GM21619 (cell line): ENCODE measurements at regions not wholly inside any gene's neighbourhood (a gene's known extent, or its start where the extent isn't known, plus 50 kb on each side); places are given as distances from the start of the nearest gene placed in this dataset.
"Not testable (repeated sequence)": the region's sequence is repeated elsewhere in the genome, so short reads cannot be mapped to it uniquely, and the experiment has no call there.

Source experiments
- ATAC-seq: cut with Tn5 transposase; IDR thresholded peaks from one replicate; pipeline ENCODE4 v1.9.1; 2021; ENCODE audit not compliant: unreplicated experiment

GRCh38 chrX:20718592-20719380, 452.1 kb upstream of the RPS6KA3 start:
- ATAC-seq: no peak

- no peak for ATAC-seq
Observed at GRCh38 chrX:20715176-20715575, 448.5 kb upstream of the RPS6KA3 start.

DNA sequence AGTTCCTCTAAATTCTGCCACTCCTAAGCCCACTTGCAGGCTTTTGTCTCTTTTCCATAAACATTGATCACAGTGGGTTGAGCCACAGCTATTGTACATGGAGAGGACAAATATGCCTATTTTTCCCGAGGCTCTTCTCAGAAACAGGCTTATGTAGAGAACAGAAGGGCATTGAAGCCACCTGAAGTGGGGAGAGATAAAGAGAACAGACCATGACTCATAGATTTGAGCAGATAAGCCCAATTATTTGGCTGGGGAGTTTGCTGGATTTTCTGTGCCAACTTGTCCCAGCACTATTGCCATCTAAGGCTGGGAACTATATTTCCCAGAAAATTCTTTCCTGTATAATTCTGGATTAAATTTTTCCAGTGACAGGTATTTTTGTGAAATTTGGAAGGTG, 446.1 kb upstream of the RPS6KA3 start:
- ATAC-seq: no peak

GRCh38 chrX:20711366-20711765, 444.7 kb upstream of the RPS6KA3 start:
- ATAC-seq: no peak

GRCh38 chrX:20693078-20693477, 426.4 kb upstream of the RPS6KA3 start:
- ATAC-seq: no peak

- ATAC-seq: no peak
Observed at GRCh38 chrX:20686256-20686655, 419.5 kb upstream of the RPS6KA3 start.

GRCh38 chrX:20685652-20686051, 418.9 kb upstream of the RPS6KA3 start:
- ATAC-seq: no peak

GRCh38 chrX:20681683-20682082, 415.0 kb upstream of the RPS6KA3 start:
- no peak for ATAC-seq

DNA sequence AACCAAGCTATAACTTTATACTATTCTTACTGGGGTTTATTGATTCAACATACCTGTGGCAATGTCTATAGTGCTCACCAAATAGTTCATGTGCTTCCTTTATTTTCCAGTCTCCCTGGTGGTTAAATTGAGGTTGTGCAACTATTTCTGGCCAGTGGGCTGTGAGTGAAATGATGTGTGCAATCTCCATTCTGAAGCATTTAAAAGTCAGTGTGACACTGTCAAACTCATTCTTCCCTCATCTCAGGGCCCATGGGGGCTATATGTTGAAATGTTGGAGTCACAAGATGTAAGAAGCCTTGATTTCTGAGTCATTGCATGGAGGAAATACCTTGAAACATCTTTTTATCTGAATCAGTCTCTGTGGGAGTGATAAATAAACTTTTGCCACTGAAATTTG, 414.3 kb upstream of the RPS6KA3 start:
- ATAC-seq: no peak

- no peak for ATAC-seq
Observed at GRCh38 chrX:20672476-20672875, 405.8 kb upstream of the RPS6KA3 start.

DNA sequence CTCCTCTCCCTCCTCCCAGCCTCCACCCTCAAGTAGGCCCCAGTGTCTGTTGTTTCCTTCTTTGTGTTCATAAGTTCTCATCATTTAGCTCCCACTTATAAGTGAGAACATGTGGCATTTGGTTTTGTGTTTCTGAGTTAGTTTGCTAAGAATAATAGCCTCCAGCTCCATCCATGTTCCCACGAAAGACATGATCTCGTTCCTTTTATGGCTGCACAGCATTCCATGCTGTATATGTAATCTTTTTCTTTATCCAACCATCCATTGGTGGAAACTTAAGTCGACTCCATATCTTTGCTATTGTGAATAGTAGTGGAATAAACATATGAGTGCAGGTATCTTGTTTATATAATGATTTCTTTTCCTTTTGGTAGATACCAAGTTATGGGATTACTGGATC, 405.0 kb upstream of the RPS6KA3 start:
- ATAC-seq: not testable (repeated sequence)

DNA sequence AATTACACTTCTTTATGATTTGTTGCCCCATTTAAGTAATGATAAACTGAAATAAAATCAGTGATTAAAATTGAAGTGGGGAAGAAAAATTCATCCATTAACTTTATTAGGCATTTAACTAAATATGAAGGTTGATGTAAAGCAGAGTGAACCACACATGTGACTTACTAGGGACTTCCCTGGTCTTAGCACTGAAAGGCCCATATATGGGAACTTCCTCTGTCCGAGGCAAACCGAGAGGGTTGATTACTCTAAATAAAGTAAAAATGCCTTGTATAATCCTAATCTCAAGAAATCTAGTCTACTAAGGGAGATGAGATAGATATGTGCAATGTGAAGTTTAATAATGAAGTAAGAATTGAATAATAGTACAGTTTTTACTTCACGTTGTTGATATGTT, 403.9 kb upstream of the RPS6KA3 start:
- ATAC-seq: no peak

- ATAC-seq: no peak
Observed at GRCh38 chrX:20668550-20668949, 401.8 kb upstream of the RPS6KA3 start.

DNA sequence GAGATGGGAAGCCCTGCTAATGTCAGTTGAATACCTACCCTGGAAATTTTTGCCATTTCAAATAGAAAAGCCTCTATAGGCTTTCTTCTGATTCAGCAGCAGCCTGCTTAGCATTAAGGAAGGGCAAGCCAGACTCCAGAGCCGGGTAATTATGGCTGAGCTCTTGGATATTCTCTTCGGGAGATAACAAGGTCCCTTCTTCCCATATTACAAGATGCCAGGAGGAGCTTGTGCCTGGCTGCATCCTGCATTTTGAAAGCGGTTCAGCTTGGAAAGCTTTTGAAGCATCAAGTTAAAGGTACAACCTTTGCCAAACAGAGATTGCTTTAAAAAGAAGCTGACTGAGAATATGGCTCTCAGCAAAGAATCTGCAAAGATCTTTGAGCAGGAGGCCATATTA, 399.6 kb upstream of the RPS6KA3 start:
- no peak for ATAC-seq

DNA sequence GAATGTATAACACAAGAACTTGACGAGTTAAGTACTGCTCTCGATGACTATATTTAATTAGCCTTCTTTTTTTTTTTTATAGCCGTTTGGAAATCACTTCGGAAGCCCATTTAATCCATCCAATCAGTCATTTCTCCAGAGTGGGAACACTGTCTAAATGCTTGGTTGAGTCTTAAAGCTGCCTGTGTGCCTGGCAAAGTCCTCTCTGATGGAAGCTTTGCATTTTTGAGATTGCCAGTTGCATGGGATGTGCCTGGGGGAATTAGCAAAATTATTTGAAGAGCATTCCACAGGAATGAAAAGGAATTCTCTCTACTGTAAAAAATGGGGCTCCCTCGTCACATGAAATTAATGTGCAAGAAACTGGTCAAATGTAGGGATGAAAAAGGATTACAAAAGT, 398.8 kb upstream of the RPS6KA3 start:
- ATAC-seq: no peak

- ATAC-seq: no peak
Observed at GRCh38 chrX:20664774-20665173, 398.1 kb upstream of the RPS6KA3 start.

DNA sequence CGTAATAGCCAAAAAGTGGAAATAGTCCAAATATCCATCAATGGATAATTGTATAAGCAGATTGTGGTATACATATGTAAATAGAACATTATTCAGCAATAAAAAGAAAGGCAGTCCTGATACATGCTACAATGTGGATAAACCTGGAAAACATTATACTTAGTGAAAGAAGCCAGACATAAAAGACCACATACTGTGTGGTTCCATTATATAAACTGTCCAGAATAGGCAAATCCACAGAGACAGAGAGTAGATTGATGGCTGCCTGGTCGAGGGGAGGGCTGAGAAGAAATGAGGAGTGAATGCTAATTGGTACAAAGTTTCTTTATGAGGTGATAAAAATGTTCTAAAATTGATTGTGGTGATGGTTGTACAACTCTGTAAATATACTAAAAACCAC, 397.4 kb upstream of the RPS6KA3 start:
- no peak for ATAC-seq

GRCh38 chrX:20663336-20663735, 396.6 kb upstream of the RPS6KA3 start:
- no peak for ATAC-seq

DNA sequence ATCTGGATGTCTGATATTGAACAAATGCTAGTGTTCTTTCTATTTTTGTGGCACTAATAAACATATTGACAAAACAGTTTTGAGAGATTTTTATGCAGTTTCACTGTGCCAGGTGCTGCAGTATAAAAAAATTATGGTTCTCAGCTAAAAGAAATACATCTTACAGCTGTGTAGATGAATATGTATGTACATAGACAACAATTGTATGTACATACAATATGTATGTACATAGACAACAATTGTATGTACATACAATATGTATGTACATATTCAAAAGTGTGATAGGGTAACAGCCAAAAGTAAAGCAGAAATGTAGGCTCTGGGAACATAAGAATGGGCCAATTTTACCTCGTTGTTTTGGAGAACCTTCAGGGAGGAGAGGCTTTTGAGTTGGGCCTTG, 390.0 kb upstream of the RPS6KA3 start:
- no peak for ATAC-seq

DNA sequence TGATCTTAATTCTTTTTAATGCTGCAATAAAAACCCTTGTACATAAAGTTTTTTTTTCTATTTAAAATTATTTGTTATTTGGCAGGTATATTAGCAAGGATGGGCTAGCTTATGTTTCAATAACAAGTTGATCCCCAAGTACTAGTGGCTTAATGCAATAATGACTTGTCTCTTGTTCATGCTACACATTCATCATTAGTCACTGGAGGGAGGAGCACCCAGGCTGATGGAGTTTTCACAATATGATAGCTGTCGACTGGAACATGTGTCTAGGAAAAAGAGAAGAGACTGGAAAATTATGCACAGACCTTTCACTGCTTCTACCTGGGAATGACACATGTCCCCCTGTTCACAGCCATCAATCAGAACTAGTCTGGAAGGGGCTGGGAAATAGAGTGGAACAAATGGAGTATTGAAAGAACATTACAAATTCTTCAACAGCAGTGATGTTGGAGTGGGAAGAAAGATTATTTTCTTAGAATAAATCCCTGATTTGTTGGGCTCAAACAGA, 387.9 kb upstream of the RPS6KA3 start:
- no peak for ATAC-seq

DNA sequence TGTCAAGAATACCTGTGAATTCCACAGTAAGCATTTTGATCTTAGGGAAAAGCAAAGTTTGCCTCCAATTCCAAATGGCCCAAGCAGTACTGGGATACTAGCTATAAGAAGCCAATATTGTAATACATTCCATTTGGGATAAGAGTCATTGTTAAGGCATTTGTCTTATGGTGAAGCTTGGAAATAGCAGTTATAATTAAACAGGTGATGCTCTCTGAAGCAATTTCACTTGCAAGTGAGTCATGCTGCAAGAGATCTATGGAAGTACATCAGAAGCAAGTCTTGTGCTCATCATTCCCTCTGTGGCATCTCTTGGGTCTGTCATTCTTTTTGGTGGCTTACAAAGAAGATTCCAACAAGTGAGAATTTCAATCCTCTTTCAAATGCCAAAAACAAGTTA, 386.4 kb upstream of the RPS6KA3 start:
- no peak for ATAC-seq

GRCh38 chrX:20641954-20642353, 375.2 kb upstream of the RPS6KA3 start:
- ATAC-seq: no peak

DNA sequence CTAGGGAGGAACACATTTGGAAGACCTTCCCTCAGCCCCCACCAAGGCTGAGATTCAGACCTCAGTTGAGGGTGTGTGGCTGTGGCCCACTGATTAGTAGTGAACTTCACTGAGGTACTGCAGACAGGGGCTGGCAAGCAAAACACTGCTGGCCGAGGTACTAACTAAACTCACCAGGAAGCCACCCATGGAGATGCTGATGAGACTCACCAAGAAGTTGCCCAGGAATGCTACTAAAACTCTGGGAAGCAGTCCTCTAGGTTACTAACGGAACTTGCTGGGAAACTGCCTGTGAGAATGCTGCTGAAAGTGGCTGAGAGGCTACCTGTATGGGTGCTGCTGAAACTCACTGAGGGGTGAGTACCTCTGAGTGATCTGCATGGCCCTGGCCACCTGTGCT, 372.4 kb upstream of the RPS6KA3 start:
- ATAC-seq: no peak
